Parathyroid adenoma (tissue), 2 donors: ENCODE measurements at regions not wholly inside any gene's neighbourhood (a gene's known extent, or its start where the extent isn't known, plus 50 kb on each side); places are given as distances from the start of the nearest gene placed in this dataset.

Source experiments
- H2AFZ ChIP-seq: fragments of 300-600 bp; sonication (generic); one replicate; pipeline ENCODE4 v1.7.0; 2017; ENCODE audit warnings: antibody characterized with exemption, mild to moderate bottlenecking
- H3K27ac ChIP-seq: fragments of 300-600 bp; sonication (generic); one replicate; pipeline ENCODE4 v1.7.0; 2017
- H3K27me3 ChIP-seq: fragments of 300-600 bp; sonication (generic); one replicate; pipeline ENCODE4 v1.7.0; 2017; ENCODE audit warnings: low read length; ENCODE audit not compliant: control insufficient read depth, insufficient read depth
- H3K36me3 ChIP-seq: fragments of 300-600 bp; sonication (generic); one replicate; pipeline ENCODE4 v1.7.0; 2017; ENCODE audit warnings: low read length; ENCODE audit not compliant: control insufficient read depth, insufficient read depth
- H3K4me1 ChIP-seq: fragments of 300-600 bp; sonication (generic); one replicate; pipeline ENCODE4 v1.7.0; 2017; ENCODE audit warnings: control low read depth
- H3K4me2 ChIP-seq: fragments of 300-600 bp; sonication (generic); one replicate; pipeline ENCODE4 v1.7.0; 2017; ENCODE audit warnings: low read length
- H3K4me3 ChIP-seq: fragments of 300-600 bp; sonication (generic); one replicate; pipeline ENCODE4 v1.7.0; 2017; ENCODE audit warnings: low read depth, low read length
- H3K79me2 ChIP-seq: fragments of 300-600 bp; sonication (generic); one replicate; pipeline ENCODE4 v1.7.0; 2017; ENCODE audit warnings: control low read depth
- H3K9ac ChIP-seq: fragments of 300-600 bp; sonication (generic); one replicate; pipeline ENCODE4 v1.7.0; 2017; ENCODE audit warnings: mild to moderate bottlenecking
- H3K9me3 ChIP-seq: fragments of 300-600 bp; sonication (generic); one replicate; pipeline ENCODE4 v1.7.0; 2017; ENCODE audit warnings: low read length; ENCODE audit not compliant: control insufficient read depth
- CTCF ChIP-seq: fragments of 300-600 bp; sonication (generic); IDR thresholded peaks from one replicate; pipeline ENCODE4 v1.7.0; 2017; ENCODE audit warnings: antibody characterized with exemption, mild to moderate bottlenecking
- donor health status: primary hyperparathyroidism.

- Histone ChIP-seq H3K9me3 (no peaks in the 10 kb centered on the region), H3K36me3 (no peaks in the 10 kb centered on the region), H3K27me3 (no peaks in the 10 kb centered on the region), H3K27ac (no peak overlapping the region), H2AFZ (no peak overlapping the region), H3K79me2 (no peaks in the 10 kb centered on the region), H3K4me1 (no peaks in the 10 kb centered on the region), H3K4me2 (no peak overlapping the region), H3K4me3 (no peak overlapping the region), H3K9ac (no peak overlapping the region)
- no peak for TF ChIP-seq CTCF
Observed at GRCh38 chr3:72481542-72481941, 366.7 kb downstream of the SHQ1 start.

GRCh38 chr3:72480366-72480765 lies 367.9 kb downstream of the SHQ1 start:
- H3K9me3 ChIP-seq = no peaks in the 10 kb centered on the region
- no peaks in the 10 kb centered on the region for H3K36me3 ChIP-seq
- no peaks in the 10 kb centered on the region for H3K79me2 ChIP-seq
- H3K27me3 ChIP-seq = no peaks in the 10 kb centered on the region
- H3K4me2 ChIP-seq = no peak overlapping the region
- no peak overlapping the region for H2AFZ ChIP-seq
- no peak overlapping the region for H3K27ac ChIP-seq
- no peak overlapping the region for H3K9ac ChIP-seq
- no peak for TF ChIP-seq CTCF
- H3K4me3 ChIP-seq = no peak overlapping the region
- no peaks in the 10 kb centered on the region for H3K4me1 ChIP-seq

GRCh38 chr3:72479651-72480215 lies 368.5 kb downstream of the SHQ1 start:
- no peak overlapping the region for H3K9ac ChIP-seq
- H3K79me2 ChIP-seq = no peaks in the 10 kb centered on the region
- H3K4me2 ChIP-seq = no peak overlapping the region
- TF ChIP-seq CTCF = no peak
- H3K4me3 ChIP-seq = no peak overlapping the region
- no peaks in the 10 kb centered on the region for H3K9me3 ChIP-seq
- H3K4me1 ChIP-seq = no peaks in the 10 kb centered on the region
- H3K36me3 ChIP-seq = no peaks in the 10 kb centered on the region
- H2AFZ ChIP-seq = no peak overlapping the region
- H3K27me3 ChIP-seq = no peaks in the 10 kb centered on the region
- no peak overlapping the region for H3K27ac ChIP-seq

- Histone ChIP-seq H3K4me3 (no peak overlapping the region), H2AFZ (no peak overlapping the region)
Observed at GRCh38 chr3:72476139-72476483, 372.1 kb downstream of the SHQ1 start.

More at GRCh38 chr3:72476139-72476483, 372.1 kb downstream of the SHQ1 start:
- Histone ChIP-seq H3K27ac (no peak overlapping the region), H3K36me3 (no peaks in the 10 kb centered on the region), H3K9me3 (no peaks in the 10 kb centered on the region), H3K79me2 (no peaks in the 10 kb centered on the region), H3K27me3 (no peaks in the 10 kb centered on the region), H3K4me1 (no peaks in the 10 kb centered on the region), H3K4me2 (no peak overlapping the region), H3K9ac (no peak overlapping the region)
- no peak for TF ChIP-seq CTCF
